C4-2B (cell line): ENCODE measurements at regions not wholly inside any gene's neighbourhood (a gene's known extent, or its start where the extent isn't known, plus 50 kb on each side); places are given as distances from the start of the nearest gene placed in this dataset.

Experiments used
- H3K27ac ChIP-seq: fragments of 450-650 bp; 2 replicates; pipeline ENCODE4 v1.5.1; 2017
- CTCF ChIP-seq: fragments of 450-650 bp; conservative IDR thresholded peaks from 2 replicates; pipeline ENCODE4 v1.5.1; 2017; ENCODE audit warnings: mild to moderate bottlenecking
- ZFX ChIP-seq: fragments of 450-650 bp; IDR thresholded peaks from 2 replicates; pipeline ENCODE4 v1.6.1; 2017

- TF ChIP-seq CTCF (no peak), ZFX (no peak)
- no peak overlapping the region for H3K27ac ChIP-seq
Observed at GRCh38 chr7:81606078-81606863, 163.6 kb downstream of the HGF start.

- no peak for TF ChIP-seq CTCF
- no peak for TF ChIP-seq ZFX
- no peak overlapping the region for H3K27ac ChIP-seq
Observed at GRCh38 chr7:81605493-81605892, 164.4 kb downstream of the HGF start.

GRCh38 chr7:81604808-81605174, 165.1 kb downstream of the HGF start:
- no peak overlapping the region for H3K27ac ChIP-seq
- no peak for TF ChIP-seq CTCF
- TF ChIP-seq ZFX: no peak

- no peak overlapping the region for H3K27ac ChIP-seq
- TF ChIP-seq CTCF (no peak), ZFX (no peak)
Observed at GRCh38 chr7:81604075-81604807, 165.6 kb downstream of the HGF start.

- TF ChIP-seq CTCF (no peak), ZFX (no peak)
- H3K27ac ChIP-seq: no peak overlapping the region
Observed at GRCh38 chr7:81600608-81601007, 169.2 kb downstream of the HGF start.

- H3K27ac ChIP-seq: no peak overlapping the region
- TF ChIP-seq ZFX (no peak), CTCF (no peak)
Observed at GRCh38 chr7:81598951-81599350, 170.9 kb downstream of the HGF start.

GRCh38 chr7:81594767-81595166, 175.1 kb downstream of the HGF start:
- TF ChIP-seq ZFX: no peak
- no peak for TF ChIP-seq CTCF
- no peak overlapping the region for H3K27ac ChIP-seq
